ENCODE measurements at regions not wholly inside any gene's neighbourhood (a gene's known extent, or its start where the extent isn't known, plus 50 kb on each side); places are given as distances from the start of the nearest gene placed in this dataset.

DNA sequence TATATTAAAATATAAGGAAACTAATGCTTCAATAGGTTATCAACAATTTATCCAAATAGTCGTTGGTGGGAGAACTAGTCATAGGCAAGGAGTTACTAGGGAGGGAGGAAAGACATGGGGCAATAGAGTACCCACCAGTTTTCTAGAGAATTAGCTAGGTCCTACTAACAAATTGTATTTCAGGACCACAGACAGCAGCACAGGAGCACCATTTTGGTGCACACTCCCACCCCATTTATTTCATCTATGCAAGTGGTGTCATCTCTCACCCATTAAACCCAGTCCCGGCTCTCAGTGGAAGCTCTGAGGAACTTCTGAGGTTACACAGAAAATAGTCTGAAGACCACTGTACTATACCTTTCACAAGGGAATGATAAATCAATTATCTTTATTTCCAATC, 89.0 kb upstream of the BCAR3 start:
- no peak for TF ChIP-seq POLR2A (IDR thresholded peaks at IDR 0.05)
- TF ChIP-seq CTCF (IDR thresholded peaks at IDR 0.05), result no peak

All from right lobe of liver (tissue), 4 donors.